Panc1 (cell line): ENCODE measurements at regions not wholly inside any gene's neighbourhood (a gene's known extent, or its start where the extent isn't known, plus 50 kb on each side); places are given as distances from the start of the nearest gene placed in this dataset.

Experiments
- TCF7L2 ChIP-seq: IDR thresholded peaks from 2 replicates; pipeline ENCODE4 v1.6.1; 2011; ENCODE audit warnings: mild to moderate bottlenecking, low read depth, low read length, inconsistent platforms
- TF ChIP-seq, protein P1 (sequence below): fragments of 450-650 bp; IDR thresholded peaks from 2 replicates; pipeline ENCODE4 v1.5.1; 2017; ENCODE audit warnings: mild to moderate bottlenecking
- TF ChIP-seq, protein P2 (sequence below), 2 experiments: IDR thresholded peaks; 2 replicates each; pipeline ENCODE4 v1.6.1; 2011 to 2012; ENCODE audit warnings: low read depth in 2 of 2, control low read depth in 1 of 2, low read length in 1 of 2, mild to moderate bottlenecking in 1 of 2, moderate library complexity in 1 of 2; ENCODE audit not compliant: insufficient read depth in 1 of 2

DNA sequence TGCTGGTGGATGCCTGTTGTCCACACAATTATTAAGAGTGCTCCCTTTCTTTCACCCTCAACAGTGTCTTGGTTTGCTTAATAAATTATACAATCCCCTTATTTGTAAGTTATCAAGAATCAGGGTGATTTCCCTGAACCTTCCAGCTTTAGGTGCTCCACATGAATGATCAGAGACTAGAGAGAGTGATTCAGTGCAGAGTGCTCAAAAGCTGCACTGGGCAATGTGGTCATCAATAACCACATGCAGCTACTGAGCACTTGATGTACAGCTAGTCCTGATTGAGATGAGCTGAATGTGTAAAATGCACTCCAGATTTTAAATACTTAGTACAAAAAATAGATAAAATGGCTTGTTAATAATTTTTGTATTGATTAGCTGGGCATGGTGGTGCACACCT lies 76.8 kb upstream of the TRIO start:
- TF ChIP-seq, protein P1, sequence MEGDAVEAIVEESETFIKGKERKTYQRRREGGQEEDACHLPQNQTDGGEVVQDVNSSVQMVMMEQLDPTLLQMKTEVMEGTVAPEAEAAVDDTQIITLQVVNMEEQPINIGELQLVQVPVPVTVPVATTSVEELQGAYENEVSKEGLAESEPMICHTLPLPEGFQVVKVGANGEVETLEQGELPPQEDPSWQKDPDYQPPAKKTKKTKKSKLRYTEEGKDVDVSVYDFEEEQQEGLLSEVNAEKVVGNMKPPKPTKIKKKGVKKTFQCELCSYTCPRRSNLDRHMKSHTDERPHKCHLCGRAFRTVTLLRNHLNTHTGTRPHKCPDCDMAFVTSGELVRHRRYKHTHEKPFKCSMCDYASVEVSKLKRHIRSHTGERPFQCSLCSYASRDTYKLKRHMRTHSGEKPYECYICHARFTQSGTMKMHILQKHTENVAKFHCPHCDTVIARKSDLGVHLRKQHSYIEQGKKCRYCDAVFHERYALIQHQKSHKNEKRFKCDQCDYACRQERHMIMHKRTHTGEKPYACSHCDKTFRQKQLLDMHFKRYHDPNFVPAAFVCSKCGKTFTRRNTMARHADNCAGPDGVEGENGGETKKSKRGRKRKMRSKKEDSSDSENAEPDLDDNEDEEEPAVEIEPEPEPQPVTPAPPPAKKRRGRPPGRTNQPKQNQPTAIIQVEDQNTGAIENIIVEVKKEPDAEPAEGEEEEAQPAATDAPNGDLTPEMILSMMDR = no peak
- TF ChIP-seq, protein P2, sequence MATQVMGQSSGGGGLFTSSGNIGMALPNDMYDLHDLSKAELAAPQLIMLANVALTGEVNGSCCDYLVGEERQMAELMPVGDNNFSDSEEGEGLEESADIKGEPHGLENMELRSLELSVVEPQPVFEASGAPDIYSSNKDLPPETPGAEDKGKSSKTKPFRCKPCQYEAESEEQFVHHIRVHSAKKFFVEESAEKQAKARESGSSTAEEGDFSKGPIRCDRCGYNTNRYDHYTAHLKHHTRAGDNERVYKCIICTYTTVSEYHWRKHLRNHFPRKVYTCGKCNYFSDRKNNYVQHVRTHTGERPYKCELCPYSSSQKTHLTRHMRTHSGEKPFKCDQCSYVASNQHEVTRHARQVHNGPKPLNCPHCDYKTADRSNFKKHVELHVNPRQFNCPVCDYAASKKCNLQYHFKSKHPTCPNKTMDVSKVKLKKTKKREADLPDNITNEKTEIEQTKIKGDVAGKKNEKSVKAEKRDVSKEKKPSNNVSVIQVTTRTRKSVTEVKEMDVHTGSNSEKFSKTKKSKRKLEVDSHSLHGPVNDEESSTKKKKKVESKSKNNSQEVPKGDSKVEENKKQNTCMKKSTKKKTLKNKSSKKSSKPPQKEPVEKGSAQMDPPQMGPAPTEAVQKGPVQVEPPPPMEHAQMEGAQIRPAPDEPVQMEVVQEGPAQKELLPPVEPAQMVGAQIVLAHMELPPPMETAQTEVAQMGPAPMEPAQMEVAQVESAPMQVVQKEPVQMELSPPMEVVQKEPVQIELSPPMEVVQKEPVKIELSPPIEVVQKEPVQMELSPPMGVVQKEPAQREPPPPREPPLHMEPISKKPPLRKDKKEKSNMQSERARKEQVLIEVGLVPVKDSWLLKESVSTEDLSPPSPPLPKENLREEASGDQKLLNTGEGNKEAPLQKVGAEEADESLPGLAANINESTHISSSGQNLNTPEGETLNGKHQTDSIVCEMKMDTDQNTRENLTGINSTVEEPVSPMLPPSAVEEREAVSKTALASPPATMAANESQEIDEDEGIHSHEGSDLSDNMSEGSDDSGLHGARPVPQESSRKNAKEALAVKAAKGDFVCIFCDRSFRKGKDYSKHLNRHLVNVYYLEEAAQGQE (IDR thresholded peaks at IDR 0.05; ENCODE audit: insufficient read depth in 1 of 2, low read depth in 2 of 2, low read length in 1 of 2) = no peak
- no peak for TF ChIP-seq TCF7L2
